DMS153 treated with DMSO at 0.1 percent for 48 hours (cell line): ENCODE measurements at regions not wholly inside any gene's neighbourhood (a gene's known extent, or its start where the extent isn't known, plus 50 kb on each side); places are given as distances from the start of the nearest gene placed in this dataset.

ENCODE experiments used
- DNase-seq: peaks from one replicate; lab custom pipeline; 2025; ENCODE audit not compliant: unreplicated experiment; lab: John Stamatoyannopoulos, UW

GRCh38 chr2:11099122-11100065 lies 55.9 kb upstream of the SLC66A3 start:
- no peak for DNase-seq

GRCh38 chr2:11100130-11100529 lies 55.1 kb upstream of the SLC66A3 start:
- DNase-seq: no peak

- no peak for DNase-seq
Measured at GRCh38 chr2:11100976-11101375, 54.3 kb upstream of the SLC66A3 start.

- no peak for DNase-seq
Measured at GRCh38 chr2:11101430-11101829, 53.8 kb upstream of the SLC66A3 start.

- DNase-seq: no peak
Measured at GRCh38 chr2:11102466-11102865, 52.8 kb upstream of the SLC66A3 start.

- DNase-seq: no peak
Measured at GRCh38 chr2:11102956-11103860, 52.1 kb upstream of the SLC66A3 start.

GRCh38 chr2:11103984-11104793 lies 51.1 kb upstream of the SLC66A3 start:
- DNase-seq: no peak

- no peak for DNase-seq
Measured at GRCh38 chr2:11104794-11105660, 50.2 kb upstream of the SLC66A3 start.
